SJCRH30 (cell line): ENCODE measurements at regions not wholly inside any gene's neighbourhood (a gene's known extent, or its start where the extent isn't known, plus 50 kb on each side); places are given as distances from the start of the nearest gene placed in this dataset.
"Not testable (repeated sequence)": the region's sequence is repeated elsewhere in the genome, so short reads cannot be mapped to it uniquely, and the experiment has no call there.

Experiments used
- DNase-seq, 2 experiments: peaks; one replicate each; pipeline ENCODE4 v3.0.0-alpha.2; 2015 to 2020
- H3K27ac ChIP-seq: fragments of 250-450 bp; sonication (Bioruptor Pico); 2 replicates; pipeline ENCODE4 v1.5.1; 2020; ENCODE audit warnings: mild to moderate bottlenecking, moderate library complexity
- H3K27me3 ChIP-seq: fragments of 250-450 bp; sonication (Bioruptor Pico); 2 replicates; pipeline ENCODE4 v1.5.1; 2020; ENCODE audit warnings: mild to moderate bottlenecking, moderate library complexity
- H3K36me3 ChIP-seq: fragments of 250-450 bp; sonication (Bioruptor Pico); 2 replicates; pipeline ENCODE4 v1.5.1; 2020; ENCODE audit warnings: mild to moderate bottlenecking, moderate library complexity
- H3K4me1 ChIP-seq: fragments of 250-450 bp; sonication (Bioruptor Pico); 2 replicates; pipeline ENCODE4 v1.5.1; 2020; ENCODE audit warnings: mild to moderate bottlenecking, moderate library complexity
- H3K4me3 ChIP-seq: fragments of 250-450 bp; sonication (Bioruptor Pico); 2 replicates; pipeline ENCODE4 v1.5.1; 2020; ENCODE audit warnings: mild to moderate bottlenecking, moderate library complexity
- H3K9me3 ChIP-seq: fragments of 250-450 bp; sonication (Bioruptor Pico); replicated peaks from 2 replicates; pipeline ENCODE4 v1.5.1; 2020; ENCODE audit warnings: mild to moderate bottlenecking, moderate library complexity

GRCh38 chr10:65365878-65366277 lies 1560.0 kb upstream of the LRRTM3 start:
- no peaks in the 10 kb centered on the region for H3K9me3 ChIP-seq
- no peaks in the 10 kb centered on the region for H3K27me3 ChIP-seq
- no peaks in the 10 kb centered on the region for H3K36me3 ChIP-seq
- H3K4me3 ChIP-seq = no peak overlapping the region
- no peaks in the 10 kb centered on the region for H3K4me1 ChIP-seq
- no peak for DNase-seq
- H3K27ac ChIP-seq = no peak overlapping the region

- H3K9me3 ChIP-seq = no peaks in the 10 kb centered on the region
- H3K4me3 ChIP-seq = no peak overlapping the region
- H3K36me3 ChIP-seq = no peaks in the 10 kb centered on the region
- no peaks in the 10 kb centered on the region for H3K27me3 ChIP-seq
- DNase-seq = no peak
- no peak overlapping the region for H3K27ac ChIP-seq
- no peaks in the 10 kb centered on the region for H3K4me1 ChIP-seq
These were observed 1558.1 kb upstream of the LRRTM3 start for GRCh38 chr10:65367706-65368105.

GRCh38 chr10:65375528-65375927 lies 1550.3 kb upstream of the LRRTM3 start:
- Histone ChIP-seq H3K4me3 (no peak overlapping the region), H3K9me3 (no peaks in the 10 kb centered on the region), H3K36me3 (no peaks in the 10 kb centered on the region), H3K27ac (no peak overlapping the region), H3K4me1 (peaks cover 24% of the 10 kb centered on the region), H3K27me3 (no peaks in the 10 kb centered on the region)
- DNase-seq = no peak

- peak overlapping the region; percentile 96 for H3K27ac ChIP-seq
- no peak overlapping the region for H3K4me3 ChIP-seq
- no peaks in the 10 kb centered on the region for H3K36me3 ChIP-seq
- no peaks in the 10 kb centered on the region for H3K9me3 ChIP-seq
- H3K27me3 ChIP-seq = no peaks in the 10 kb centered on the region
- peak; percentile 79 to 92 for DNase-seq
- H3K4me1 ChIP-seq = peaks cover 24% of the 10 kb centered on the region
These were observed 1548.1 kb upstream of the LRRTM3 start for GRCh38 chr10:65377687-65378086.

GRCh38 chr10:65394502-65395297 lies 1531.1 kb upstream of the LRRTM3 start:
- no peak for DNase-seq
- Histone ChIP-seq H3K9me3 (no peaks in the 10 kb centered on the region), H3K27me3 (no peaks in the 10 kb centered on the region)

GRCh38 chr10:65395631-65396030 lies 1530.2 kb upstream of the LRRTM3 start:
- Histone ChIP-seq H3K4me3 (no peak overlapping the region), H3K27ac (no peak overlapping the region), H3K27me3 (no peaks in the 10 kb centered on the region), H3K36me3 (no peaks in the 10 kb centered on the region), H3K9me3 (no peaks in the 10 kb centered on the region), H3K4me1 (no peaks in the 10 kb centered on the region)
- no peak for DNase-seq

More at GRCh38 chr10:65394502-65395297, 1531.1 kb upstream of the LRRTM3 start:
- Histone ChIP-seq H3K4me1 (no peaks in the 10 kb centered on the region), H3K36me3 (no peaks in the 10 kb centered on the region), H3K27ac (no peak overlapping the region), H3K4me3 (no peak overlapping the region)

- Histone ChIP-seq H3K4me1 (no peaks in the 10 kb centered on the region), H3K9me3 (no peaks in the 10 kb centered on the region), H3K36me3 (no peaks in the 10 kb centered on the region), H3K27ac (no peak overlapping the region), H3K27me3 (no peaks in the 10 kb centered on the region), H3K4me3 (no peak overlapping the region)
- DNase-seq = no peak
These were observed 1528.8 kb upstream of the LRRTM3 start for GRCh38 chr10:65396997-65397396.

GRCh38 chr10:65408401-65408800 lies 1517.4 kb upstream of the LRRTM3 start:
- Histone ChIP-seq H3K27ac (no peak overlapping the region), H3K4me3 (no peak overlapping the region)
- no peak for DNase-seq

GRCh38 chr10:65413001-65413400 lies 1512.8 kb upstream of the LRRTM3 start:
- no peaks in the 10 kb centered on the region for H3K4me1 ChIP-seq
- H3K4me3 ChIP-seq = no peak overlapping the region
- no peak for DNase-seq
- H3K27ac ChIP-seq = no peak overlapping the region
- no peaks in the 10 kb centered on the region for H3K27me3 ChIP-seq
- no peaks in the 10 kb centered on the region for H3K36me3 ChIP-seq
- H3K9me3 ChIP-seq = no peaks in the 10 kb centered on the region

More at GRCh38 chr10:65408401-65408800, 1517.4 kb upstream of the LRRTM3 start:
- no peaks in the 10 kb centered on the region for H3K9me3 ChIP-seq
- H3K4me1 ChIP-seq = peaks cover 4% of the 10 kb centered on the region; the same call in 1 of the 2 replicates
- no peaks in the 10 kb centered on the region for H3K36me3 ChIP-seq
- no peaks in the 10 kb centered on the region for H3K27me3 ChIP-seq

- H3K27ac ChIP-seq = no peak overlapping the region
- no peak overlapping the region for H3K4me3 ChIP-seq
- no peaks in the 10 kb centered on the region for H3K4me1 ChIP-seq
- DNase-seq = no peak
- H3K36me3 ChIP-seq = no peaks in the 10 kb centered on the region
- no peaks in the 10 kb centered on the region for H3K27me3 ChIP-seq
- no peaks in the 10 kb centered on the region for H3K9me3 ChIP-seq
These were observed 1510.5 kb upstream of the LRRTM3 start for GRCh38 chr10:65415318-65415717.

- Histone ChIP-seq H3K9me3 (no peaks in the 10 kb centered on the region), H3K27me3 (no peaks in the 10 kb centered on the region), H3K4me1 (no peaks in the 10 kb centered on the region), H3K4me3 (no peak overlapping the region), H3K36me3 (no peaks in the 10 kb centered on the region), H3K27ac (no peak overlapping the region)
- no peak for DNase-seq
These were observed 1509.7 kb upstream of the LRRTM3 start for GRCh38 chr10:65416094-65416493.

GRCh38 chr10:65419629-65420028 lies 1506.2 kb upstream of the LRRTM3 start:
- Histone ChIP-seq H3K4me1 (no peaks in the 10 kb centered on the region), H3K9me3 (no peaks in the 10 kb centered on the region), H3K27me3 (no peaks in the 10 kb centered on the region), H3K36me3 (no peaks in the 10 kb centered on the region), H3K27ac (no peak overlapping the region), H3K4me3 (no peak overlapping the region)
- no peak for DNase-seq

- no peak overlapping the region for H3K27ac ChIP-seq
- DNase-seq = no peak
- no peaks in the 10 kb centered on the region for H3K9me3 ChIP-seq
- H3K36me3 ChIP-seq = no peaks in the 10 kb centered on the region
- no peaks in the 10 kb centered on the region for H3K4me1 ChIP-seq
- H3K27me3 ChIP-seq = no peaks in the 10 kb centered on the region
- H3K4me3 ChIP-seq = no peak overlapping the region
These were observed 1502.8 kb upstream of the LRRTM3 start for GRCh38 chr10:65423043-65423442.

GRCh38 chr10:65429381-65429780 lies 1496.5 kb upstream of the LRRTM3 start:
- H3K27ac ChIP-seq, H3K4me1 ChIP-seq, H3K9me3 ChIP-seq, H3K36me3 ChIP-seq, H3K27me3 ChIP-seq, DNase-seq, H3K4me3 ChIP-seq: not testable (repeated sequence)

- no peaks in the 10 kb centered on the region for H3K4me1 ChIP-seq
- H3K9me3 ChIP-seq = no peaks in the 10 kb centered on the region
- no peaks in the 10 kb centered on the region for H3K36me3 ChIP-seq
- H3K27me3 ChIP-seq = no peaks in the 10 kb centered on the region
- H3K4me3 ChIP-seq = no peak overlapping the region
- DNase-seq = no peak
- H3K27ac ChIP-seq = no peak overlapping the region
These were observed 1494.9 kb upstream of the LRRTM3 start for GRCh38 chr10:65430979-65431378.

- no peak overlapping the region for H3K4me3 ChIP-seq
- H3K4me1 ChIP-seq = peaks cover 8% of the 10 kb centered on the region; the same call in 1 of the 2 replicates
These were observed 1454.8 kb upstream of the LRRTM3 start for GRCh38 chr10:65470986-65471385.

More at GRCh38 chr10:65470986-65471385, 1454.8 kb upstream of the LRRTM3 start:
- no peaks in the 10 kb centered on the region for H3K9me3 ChIP-seq
- H3K27me3 ChIP-seq = no peaks in the 10 kb centered on the region
- no peak overlapping the region for H3K27ac ChIP-seq
- peak in 1 of 2 experiments; percentile 10 for DNase-seq
- no peaks in the 10 kb centered on the region for H3K36me3 ChIP-seq
